HEK293 (cell line): ENCODE measurements at regions not wholly inside any gene's neighbourhood (a gene's known extent, or its start where the extent isn't known, plus 50 kb on each side); places are given as distances from the start of the nearest gene placed in this dataset.

Experiments
- CTCF ChIP-seq: fragments of 450-650 bp; formaldehyde crosslinking; IDR thresholded peaks from 2 replicates; pipeline ENCODE4 v1.5.1; 2016; ENCODE audit warnings: missing biosample characterization, missing genetic modification characterization
- GLI4 ChIP-seq: fragments of 450-650 bp; formaldehyde crosslinking; IDR thresholded peaks from 2 replicates; pipeline ENCODE4 v1.5.1; 2016; ENCODE audit warnings: missing biosample characterization, missing genetic modification characterization
- HIC1 ChIP-seq: fragments of 450-650 bp; formaldehyde crosslinking; IDR thresholded peaks from 2 replicates; pipeline ENCODE4 v1.5.1; 2016; ENCODE audit warnings: missing biosample characterization, missing genetic modification characterization
- HOXA7 ChIP-seq: sonication (generic); formaldehyde crosslinking; IDR thresholded peaks from 2 replicates; pipeline ENCODE4 v1.8.1; 2022; ENCODE audit warnings: missing genetic modification reagents, borderline replicate concordance
- KLF8 ChIP-seq: fragments of 450-650 bp; formaldehyde crosslinking; IDR thresholded peaks from 2 replicates; pipeline ENCODE4 v1.5.1; 2016; ENCODE audit warnings: missing biosample characterization, missing genetic modification characterization
- KLF9 ChIP-seq: fragments of 450-650 bp; formaldehyde crosslinking; IDR thresholded peaks from 2 replicates; pipeline ENCODE4 v1.5.1; 2016; ENCODE audit warnings: missing biosample characterization, missing genetic modification characterization, low read depth
- REST ChIP-seq: fragments of 450-650 bp; formaldehyde crosslinking; IDR thresholded peaks from 2 replicates; pipeline ENCODE4 v1.5.1; 2016; ENCODE audit warnings: missing biosample characterization, missing genetic modification characterization
- SALL2 ChIP-seq: fragments of 450-650 bp; formaldehyde crosslinking; IDR thresholded peaks from 2 replicates; pipeline ENCODE4 v1.5.0; 2017; ENCODE audit warnings: missing biosample characterization, mild to moderate bottlenecking, missing genetic modification characterization, borderline replicate concordance
- YY2 ChIP-seq: fragments of 450-650 bp; formaldehyde crosslinking; IDR thresholded peaks from 2 replicates; pipeline ENCODE4 v1.5.1; 2016; ENCODE audit warnings: missing biosample characterization, missing genetic modification characterization
- ZBTB10 ChIP-seq: fragments of 450-650 bp; formaldehyde crosslinking; IDR thresholded peaks from 2 replicates; pipeline ENCODE4 v1.5.1; 2016; ENCODE audit warnings: missing biosample characterization, missing genetic modification characterization
- ZNF140 ChIP-seq: fragments of 450-650 bp; formaldehyde crosslinking; IDR thresholded peaks from 2 replicates; pipeline ENCODE4 v1.5.1; 2016; ENCODE audit warnings: missing biosample characterization, missing genetic modification characterization
- ZNF239 ChIP-seq: fragments of 450-650 bp; formaldehyde crosslinking; IDR thresholded peaks from 2 replicates; pipeline ENCODE4 v1.5.1; 2016; ENCODE audit warnings: missing biosample characterization, missing genetic modification characterization
- ZNF302 ChIP-seq: fragments of 450-650 bp; formaldehyde crosslinking; IDR thresholded peaks from 2 replicates; pipeline ENCODE4 v1.5.1; 2016; ENCODE audit warnings: missing biosample characterization, missing genetic modification characterization, low read depth
- ZNF324 ChIP-seq: fragments of 450-650 bp; formaldehyde crosslinking; IDR thresholded peaks from 2 replicates; pipeline ENCODE4 v1.5.1; 2016; ENCODE audit warnings: missing biosample characterization, missing genetic modification characterization

- no peak for TF ChIP-seq GLI4 (tag by site-specific recombination)
- TF ChIP-seq CTCF = no peak
- no peak for TF ChIP-seq ZBTB10 (tag by site-specific recombination)
- TF ChIP-seq ZNF140 (tag by site-specific recombination) = no peak
- TF ChIP-seq ZNF324 (tag by site-specific recombination) = no peak
- no peak for TF ChIP-seq REST (tag by site-specific recombination)
- TF ChIP-seq ZNF239 (tag by site-specific recombination) = no peak
- TF ChIP-seq ZNF302 (tag by site-specific recombination) = no peak
- TF ChIP-seq SALL2 = no peak
- TF ChIP-seq KLF8 (tag by site-specific recombination) = no peak
- no peak for TF ChIP-seq KLF9 (tag by site-specific recombination)
- TF ChIP-seq YY2 (tag by site-specific recombination) = no peak
- TF ChIP-seq HIC1 = no peak
- no peak for TF ChIP-seq HOXA7
Measured at GRCh38 chr6:43895656-43896328, 125.8 kb downstream of the VEGFA start.
